HepG2 (cell line): ENCODE measurements at regions not wholly inside any gene's neighbourhood (a gene's known extent, or its start where the extent isn't known, plus 50 kb on each side); places are given as distances from the start of the nearest gene placed in this dataset.

Source experiments
- ATAC-seq: fragments of 200-7000 bp; cut with Tn5 transposase; 3 replicates; pipeline ENCODE4 v1.9.1; 2020; ENCODE audit warnings: mild to moderate bottlenecking, moderate library complexity
- BruUV-seq: library from RNA; stranded (reverse); fragments of 400-500 nt; replicated peaks from 2 replicates; lab custom pipeline; 2021; lab: Mats Ljungman, UMichigan
- CTCF ChIA-PET: fragments of 300-600 bp; formaldehyde crosslinking; extraction: SDS; loops from one replicate; lab custom pipeline; 2021; ENCODE audit warnings: low total read pairs, inconsistent platforms, low intra/inter-chr PET ratio; lab: Yijun Ruan, JAX
- POLR2A ChIA-PET: fragments of 350-600 bp; sonication (Branson Sonifier 250); formaldehyde crosslinking; loops from one replicate; lab custom pipeline; 2020; ENCODE audit warnings: antibody characterized with exemption, inconsistent platforms; lab: Yijun Ruan, JAX
- DNase-seq: peaks from one replicate; pipeline ENCODE4 v3.0.0-alpha.2; 2015; ENCODE audit warnings: low spot score
- FAIRE-seq: peaks from 3 replicates; lab custom pipeline; 2011; peaks lifted over from hg19 to GRCh38; lab: Jason Lieb, UNC
- H2AFZ ChIP-seq: one replicate; pipeline ENCODE4 v1.6.1; 2011; ENCODE audit warnings: low read length, inconsistent platforms
- H3K27ac ChIP-seq: fragments of 300-600 bp; 3 replicates; pipeline ENCODE4 v1.8.0; 2011; ENCODE audit warnings: mixed run types, mild to moderate bottlenecking, mixed read lengths, low read length, inconsistent platforms; ENCODE audit not compliant: insufficient read depth; ENCODE audit errors: extremely low read length
- H3K27me3 ChIP-seq, 2 experiments: fragments of 200-600 bp in 1 of 2; 2 replicates in 1 of 2; 3 replicates in 1 of 2; pipeline versions ENCODE4 v1.6.0 to v1.8.0; 2011; ENCODE audit warnings: low read length in 2 of 2, mild to moderate bottlenecking in 2 of 2, moderate library complexity in 2 of 2, inconsistent platforms in 1 of 2; ENCODE audit not compliant: insufficient read depth in 2 of 2, control insufficient read depth in 1 of 2
- H3K36me3 ChIP-seq, 2 experiments: fragments of 200-600 bp in 1 of 2; replicated peaks in 1 of 2; 2 replicates in 1 of 2; 3 replicates in 1 of 2; pipeline versions ENCODE4 v1.5.1 to v1.8.0; 2011; ENCODE audit warnings: low read length in 2 of 2, inconsistent platforms in 1 of 2; ENCODE audit not compliant: insufficient read depth in 2 of 2, control insufficient read depth in 1 of 2
- H3K4me1 ChIP-seq: 2 replicates; pipeline ENCODE4 v1.5.1; 2012; ENCODE audit warnings: low read length, inconsistent platforms; ENCODE audit not compliant: insufficient read depth
- H3K4me2 ChIP-seq: 2 replicates; pipeline ENCODE4 v1.6.0; 2011; ENCODE audit warnings: low read depth, low read length, inconsistent platforms
- H3K4me3 ChIP-seq, 3 experiments: fragments of 200-600 bp in 1 of 3; sonication (generic), shearing (Covaris generic) in 1 of 3; replicated peaks in 1 of 3; 2 replicates each; pipeline ENCODE4 v1.5.1; 2011 to 2016; ENCODE audit warnings: low read length in 3 of 3, inconsistent platforms in 2 of 3, low read depth in 2 of 3, mild to moderate bottlenecking in 2 of 3, control low read depth in 1 of 3, mixed read lengths in 1 of 3; ENCODE audit not compliant: insufficient read depth in 1 of 3
- H3K79me2 ChIP-seq: one replicate; pipeline ENCODE4 v1.6.1; 2011; ENCODE audit warnings: low read length, inconsistent platforms; ENCODE audit not compliant: insufficient read depth
- H3K9ac ChIP-seq: 2 replicates; pipeline ENCODE4 v1.6.0; 2011; ENCODE audit warnings: mild to moderate bottlenecking, low read depth, low read length, inconsistent platforms; ENCODE audit not compliant: insufficient read depth
- H3K9me3 ChIP-seq: 2 replicates; pipeline ENCODE4 v1.5.1; 2012; ENCODE audit warnings: mild to moderate bottlenecking, low read length
- H4K20me1 ChIP-seq: 2 replicates; pipeline ENCODE4 v1.6.0; 2011; ENCODE audit warnings: inconsistent platforms, mild to moderate bottlenecking, low read length, moderate library complexity; ENCODE audit not compliant: insufficient read depth
- IKZF1 ChIP-seq: fragments of 450-650 bp; IDR thresholded peaks from 2 replicates; pipeline ENCODE4 v1.7.1; 2016
- SOX13 ChIP-seq, 3 experiments: fragments of 450-650 bp in 1 of 3; sonication (generic) in 1 of 3; formaldehyde crosslinking in 1 of 3; IDR thresholded peaks in 2 of 3; conservative IDR thresholded peaks in 1 of 3; 2 replicates each; pipeline versions ENCODE4 v1.5.0 to v1.6.1; 2016 to 2020; ENCODE audit warnings: antibody characterized with exemption in 1 of 3, mild to moderate bottlenecking in 1 of 3, missing compliant biosample characterization in 1 of 3, missing genetic modification reagents in 1 of 3, moderate library complexity in 1 of 3
- WGBS: methylation state at CpG from one replicate; pipeline ENCODE4 v1.1.6; 2017; ENCODE audit warnings: low lambda C conversion rate; 5-methylcytosine and 5-hydroxymethylcytosine counted together
- in situ Hi-C: cut with HindIII; loops from 2 replicates; pipeline ENCODE4 v1.10.0; 2017; ENCODE audit warnings: low pct_unique_long_range_greater_than_20kb; ENCODE audit not compliant: extremely low pct_ligation_motif_present
- intact Hi-C: fragments of 100-400 bp; cut with micrococcal nuclease; formaldehyde crosslinking; loops from one replicate; pipeline ENCODE4 v1.10.0; 2022; ENCODE audit not compliant: unreplicated experiment
- TF ChIP-seq, protein P1 (sequence below): fragments of 450-650 bp; IDR thresholded peaks from 2 replicates; pipeline ENCODE4 v1.6.1; 2016

DNA sequence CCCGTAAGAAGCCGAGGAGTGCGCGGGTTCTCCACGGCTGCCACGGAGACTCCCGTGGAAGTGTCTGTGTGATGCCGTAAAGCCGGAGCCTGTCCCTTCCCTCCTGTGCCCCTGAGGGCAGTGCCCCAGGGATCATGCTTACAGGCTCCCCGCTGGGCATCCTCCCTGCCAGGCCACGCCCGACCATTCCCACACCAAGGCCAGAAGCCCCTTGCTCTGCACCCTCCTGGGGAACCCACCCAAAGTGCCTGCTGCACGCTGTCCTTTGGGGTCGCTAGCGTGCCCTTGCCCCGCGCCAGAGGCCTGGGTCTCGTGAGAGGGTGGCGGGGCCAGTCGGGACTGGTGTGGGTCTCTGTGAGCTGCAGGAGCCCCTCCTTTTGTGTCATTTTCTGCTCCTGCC lies 228.5 kb upstream of the C1orf174 start:
- in situ Hi-C loops: no loop called here
- Histone ChIP-seq H3K79me2 (no peaks in the 10 kb centered on the region), H2AFZ (no peak overlapping the region), H4K20me1 (peaks cover 9% of the 10 kb centered on the region; the same call in 1 of the 2 replicates), H3K4me3 (no peak overlapping the region), H3K4me1 (no peaks in the 10 kb centered on the region), H3K9ac (no peak overlapping the region), H3K27ac (no peak overlapping the region), H3K4me2 (no peak overlapping the region), H3K9me3 (no peaks in the 10 kb centered on the region), H3K36me3 (no peaks in the 10 kb centered on the region), H3K27me3 (peaks cover 1 to 36% of the 10 kb centered on the region in 2 experiments; a peak in 4 of 5 replicates)
- intact Hi-C loops: no loop called here
- BruUV-seq: no TSS peak
- ChIA-PET CTCF (no interaction called here), POLR2A (no interaction called here)
- DNase-seq (no peak), ATAC-seq (no peak), FAIRE-seq (no peak)
- WGBS: 39% methylated on average over 13 of the region's 20 CpGs
- TF ChIP-seq IKZF1: no peak

GRCh38 chr1:4129693-4130092 lies 229.6 kb upstream of the C1orf174 start:
- Histone ChIP-seq H3K79me2 (no peaks in the 10 kb centered on the region), H3K9ac (no peak overlapping the region), H2AFZ (no peak overlapping the region), H3K9me3 (no peaks in the 10 kb centered on the region), H3K27ac (no peak overlapping the region), H3K36me3 (no peaks in the 10 kb centered on the region), H3K27me3 (peaks cover 1 to 36% of the 10 kb centered on the region in 2 experiments; a peak in 4 of 5 replicates), H4K20me1 (peaks cover 9% of the 10 kb centered on the region; the same call in 1 of the 2 replicates), H3K4me2 (no peak overlapping the region), H3K4me1 (no peaks in the 10 kb centered on the region), H3K4me3 (no peak overlapping the region)
- DNase-seq (no peak), FAIRE-seq (no peak), ATAC-seq (no peak)
- no TSS peak for BruUV-seq
- TF ChIP-seq, protein P1, sequence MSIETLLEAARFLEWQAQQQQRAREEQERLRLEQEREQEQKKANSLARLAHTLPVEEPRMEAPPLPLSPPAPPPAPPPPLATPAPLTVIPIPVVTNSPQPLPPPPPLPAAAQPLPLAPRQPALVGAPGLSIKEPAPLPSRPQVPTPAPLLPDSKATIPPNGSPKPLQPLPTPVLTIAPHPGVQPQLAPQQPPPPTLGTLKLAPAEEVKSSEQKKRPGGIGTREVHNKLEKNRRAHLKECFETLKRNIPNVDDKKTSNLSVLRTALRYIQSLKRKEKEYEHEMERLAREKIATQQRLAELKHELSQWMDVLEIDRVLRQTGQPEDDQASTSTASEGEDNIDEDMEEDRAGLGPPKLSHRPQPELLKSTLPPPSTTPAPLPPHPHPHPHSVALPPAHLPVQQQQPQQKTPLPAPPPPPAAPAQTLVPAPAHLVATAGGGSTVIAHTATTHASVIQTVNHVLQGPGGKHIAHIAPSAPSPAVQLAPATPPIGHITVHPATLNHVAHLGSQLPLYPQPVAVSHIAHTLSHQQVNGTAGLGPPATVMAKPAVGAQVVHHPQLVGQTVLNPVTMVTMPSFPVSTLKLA: peak; percentile 57
- no peak for TF ChIP-seq SOX13 (IDR thresholded peaks at IDR 0.05)
- TF ChIP-seq SOX13 (CRISPR knock-in tag; conservative IDR thresholded peaks at IDR 0.05 in 1 of 2, IDR thresholded peaks at IDR 0.05 in 1 of 2): no peak
- POLR2A ChIA-PET: no interaction called here
- CTCF ChIA-PET: no interaction called here
- WGBS: 0% methylated on average over 1 of the region's 11 CpGs
- in situ Hi-C loops (no loop called here), intact Hi-C loops (no loop called here)
